ENCODE measurements at regions not wholly inside any gene's neighbourhood (a gene's known extent, or its start where the extent isn't known, plus 50 kb on each side); places are given as distances from the start of the nearest gene placed in this dataset.

- Histone ChIP-seq H3K79me2 (ENCODE audit: insufficient read depth, low read length) (no peaks in the 10 kb centered on the region), H3K9me3 (ENCODE audit: insufficient read depth, low read depth, low read length) (no peaks in the 10 kb centered on the region), H3K36me3 (ENCODE audit: insufficient read depth, low read length) (no peaks in the 10 kb centered on the region), H3K4me3 (ENCODE audit: low read length, poor library complexity, severe bottlenecking) (no peak overlapping the region), H3K9me2 (replicated peaks; ENCODE audit: low read depth, low read length) (no peaks in the 10 kb centered on the region), H3K27me3 (ENCODE audit: insufficient read depth, low read length, poor library complexity, severe bottlenecking) (no peaks in the 10 kb centered on the region), H4K20me1 (ENCODE audit: insufficient read depth, low read length, poor library complexity, severe bottlenecking) (no peaks in the 10 kb centered on the region), H3K4me1 (ENCODE audit: insufficient read depth, low read length, poor library complexity, severe bottlenecking) (peaks cover 11% of the 10 kb centered on the region), H3K4me2 (ENCODE audit: low read depth, low read length, poor library complexity, severe bottlenecking) (no peak overlapping the region), H3F3A (ENCODE audit: low read depth) (no peaks in the 10 kb centered on the region), H2AFZ (ENCODE audit: low read length) (no peak overlapping the region), H3K9ac (ENCODE audit: low read depth, low read length, poor library complexity, severe bottlenecking) (no peak overlapping the region)
- no peak for TF ChIP-seq CTCF (conservative IDR thresholded peaks at IDR 0.05; ENCODE audit: low read length)
- no peak for TF ChIP-seq EZH2phosphoT487 (IDR thresholded peaks at IDR 0.05; ENCODE audit: borderline replicate concordance)
Observed at GRCh38 chr3:41137686-41138111, 61.6 kb upstream of the CTNNB1 start.

DNA sequence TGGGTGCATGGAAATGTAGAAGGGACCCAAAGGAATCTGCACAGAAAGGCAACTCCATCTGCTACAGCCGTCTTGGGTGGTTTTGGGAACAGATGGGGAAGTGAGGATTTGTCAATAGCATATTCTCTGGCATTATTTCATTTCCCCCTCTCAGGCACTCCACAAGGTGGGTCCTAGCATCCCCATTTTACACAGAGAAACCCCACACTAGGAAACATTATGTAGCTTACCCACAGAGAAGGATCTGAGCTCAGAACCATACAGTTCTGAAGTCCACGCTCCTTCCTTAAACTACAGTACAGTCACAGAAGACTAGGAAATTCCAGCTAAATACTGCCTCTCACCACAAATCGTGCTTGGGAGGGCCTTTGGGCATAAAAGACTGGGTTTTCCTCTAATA is 61.2 kb upstream of the CTNNB1 start:
- no peaks in the 10 kb centered on the region for H4K20me1 ChIP-seq (ENCODE audit: insufficient read depth, low read length, poor library complexity, severe bottlenecking)
- no peaks in the 10 kb centered on the region for H3K9me3 ChIP-seq (ENCODE audit: insufficient read depth, low read depth, low read length)
- H2AFZ ChIP-seq (ENCODE audit: low read length): no peak overlapping the region
- no peak for TF ChIP-seq CTCF (conservative IDR thresholded peaks at IDR 0.05; ENCODE audit: low read length)
- TF ChIP-seq EZH2phosphoT487 (IDR thresholded peaks at IDR 0.05; ENCODE audit: borderline replicate concordance): no peak
- H3K9me2 ChIP-seq (replicated peaks; ENCODE audit: low read depth, low read length): no peaks in the 10 kb centered on the region
- no peak overlapping the region for H3K4me3 ChIP-seq (ENCODE audit: low read length, poor library complexity, severe bottlenecking)
- H3K36me3 ChIP-seq (ENCODE audit: insufficient read depth, low read length): no peaks in the 10 kb centered on the region
- H3K4me2 ChIP-seq (ENCODE audit: low read depth, low read length, poor library complexity, severe bottlenecking): no peak overlapping the region
- peaks cover 11% of the 10 kb centered on the region for H3K4me1 ChIP-seq (ENCODE audit: insufficient read depth, low read length, poor library complexity, severe bottlenecking)
- H3K9ac ChIP-seq (ENCODE audit: low read depth, low read length, poor library complexity, severe bottlenecking): no peak overlapping the region
- no peaks in the 10 kb centered on the region for H3K27me3 ChIP-seq (ENCODE audit: insufficient read depth, low read length, poor library complexity, severe bottlenecking)
- H3F3A ChIP-seq (ENCODE audit: low read depth): no peaks in the 10 kb centered on the region
- H3K79me2 ChIP-seq (ENCODE audit: insufficient read depth, low read length): no peaks in the 10 kb centered on the region

DNA sequence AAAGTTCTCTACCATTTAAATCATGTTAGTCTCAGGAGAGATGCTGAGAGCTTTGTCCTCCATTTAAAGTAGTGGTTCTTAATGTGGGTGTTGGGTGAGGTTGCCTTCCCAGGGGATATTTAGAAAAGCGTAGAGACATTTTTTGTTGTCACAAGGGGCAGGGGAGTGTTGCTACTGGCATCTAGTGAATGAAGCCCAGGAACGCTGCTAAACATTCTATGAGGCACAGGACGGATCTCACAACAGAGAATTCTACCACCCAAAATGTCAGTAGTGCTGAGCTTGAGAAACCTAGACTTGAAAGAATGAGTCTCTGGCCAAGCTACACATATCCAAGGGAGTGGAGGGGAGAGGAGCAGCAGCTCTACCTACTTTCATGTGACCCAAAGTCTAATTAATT is 60.7 kb upstream of the CTNNB1 start:
- Histone ChIP-seq H3K27me3 (ENCODE audit: insufficient read depth, low read length, poor library complexity, severe bottlenecking) (no peaks in the 10 kb centered on the region), H3K4me1 (ENCODE audit: insufficient read depth, low read length, poor library complexity, severe bottlenecking) (peaks cover 11% of the 10 kb centered on the region), H3K79me2 (ENCODE audit: insufficient read depth, low read length) (no peaks in the 10 kb centered on the region), H3K9me2 (replicated peaks; ENCODE audit: low read depth, low read length) (no peaks in the 10 kb centered on the region), H3F3A (ENCODE audit: low read depth) (no peaks in the 10 kb centered on the region), H2AFZ (ENCODE audit: low read length) (no peak overlapping the region), H3K4me3 (ENCODE audit: low read length, poor library complexity, severe bottlenecking) (no peak overlapping the region), H3K9ac (ENCODE audit: low read depth, low read length, poor library complexity, severe bottlenecking) (no peak overlapping the region), H3K9me3 (ENCODE audit: insufficient read depth, low read depth, low read length) (no peaks in the 10 kb centered on the region), H3K36me3 (ENCODE audit: insufficient read depth, low read length) (no peaks in the 10 kb centered on the region), H4K20me1 (ENCODE audit: insufficient read depth, low read length, poor library complexity, severe bottlenecking) (no peaks in the 10 kb centered on the region), H3K4me2 (ENCODE audit: low read depth, low read length, poor library complexity, severe bottlenecking) (no peak overlapping the region)
- TF ChIP-seq EZH2phosphoT487 (IDR thresholded peaks at IDR 0.05; ENCODE audit: borderline replicate concordance): no peak
- no peak for TF ChIP-seq CTCF (conservative IDR thresholded peaks at IDR 0.05; ENCODE audit: low read length)

All from Loucy (cell line).